Progenitor cell of endocrine pancreas (in vitro differentiated cells): ENCODE measurements at regions not wholly inside any gene's neighbourhood (a gene's known extent, or its start where the extent isn't known, plus 50 kb on each side); places are given as distances from the start of the nearest gene placed in this dataset.

Source experiments
- DNase-seq: peaks from one replicate; pipeline ENCODE4 v3.0.0; 2021; ENCODE audit warnings: low spot score; ENCODE audit not compliant: unreplicated experiment
- H3K27ac Mint-ChIP-seq: 2 replicates; pipeline ENCODE4 v1.8.0; 2021; ENCODE audit warnings: mild to moderate bottlenecking, moderate library complexity, mixed read lengths
- H3K27me3 Mint-ChIP-seq: 2 replicates; pipeline ENCODE4 v1.8.0; 2021; ENCODE audit warnings: mixed read lengths
- H3K36me3 Mint-ChIP-seq: 2 replicates; pipeline ENCODE4 v1.8.0; 2022; ENCODE audit warnings: mixed read lengths; ENCODE audit not compliant: insufficient read depth
- H3K4me1 Mint-ChIP-seq: 2 replicates; pipeline ENCODE4 v1.8.0; 2021; ENCODE audit warnings: low read depth, mixed read lengths
- H3K4me3 Mint-ChIP-seq: 2 replicates; pipeline ENCODE4 v1.8.0; 2021; ENCODE audit warnings: low read depth, mild to moderate bottlenecking, moderate library complexity, mixed read lengths
- H3K9me3 Mint-ChIP-seq: 2 replicates; pipeline ENCODE4 v1.8.0; 2021; ENCODE audit warnings: low read depth, mixed read lengths
- CTCF ChIP-seq: fragments of 200-600 bp; sonication (generic); IDR thresholded peaks from one replicate; pipeline ENCODE4 v1.5.0; 2021; ENCODE audit warnings: antibody characterized with exemption, mild to moderate bottlenecking; ENCODE audit not compliant: unreplicated experiment

- no peak for TF ChIP-seq CTCF
- DNase-seq, result no peak
- no peaks in the 10 kb centered on the region for H3K36me3 Mint-ChIP-seq
Measured at GRCh38 chr3:81161100-81161499, 600.3 kb downstream of the GBE1 start.

GRCh38 chr3:81154611-81155143 is 606.8 kb downstream of the GBE1 start:
- Mint-ChIP-seq H3K4me1 (no peaks in the 10 kb centered on the region), H3K27me3 (no peaks in the 10 kb centered on the region), H3K9me3 (peaks cover 5% of the 10 kb centered on the region), H3K27ac (no peak overlapping the region), H3K4me3 (no peak overlapping the region), H3K36me3 (no peaks in the 10 kb centered on the region)
- DNase-seq, result no peak
- peak; percentile 11 for TF ChIP-seq CTCF

More at GRCh38 chr3:81161100-81161499, 600.3 kb downstream of the GBE1 start:
- Mint-ChIP-seq H3K4me1 (no peaks in the 10 kb centered on the region), H3K4me3 (no peak overlapping the region), H3K9me3 (peaks cover 5% of the 10 kb centered on the region), H3K27ac (no peak overlapping the region), H3K27me3 (no peaks in the 10 kb centered on the region)

GRCh38 chr3:81152156-81152555 is 609.3 kb downstream of the GBE1 start:
- H3K27ac Mint-ChIP-seq, result no peak overlapping the region
- DNase-seq, result no peak
- peaks cover 5% of the 10 kb centered on the region for H3K9me3 Mint-ChIP-seq
- H3K36me3 Mint-ChIP-seq, result no peaks in the 10 kb centered on the region
- no peak for TF ChIP-seq CTCF
- H3K4me1 Mint-ChIP-seq, result no peaks in the 10 kb centered on the region
- no peaks in the 10 kb centered on the region for H3K27me3 Mint-ChIP-seq
- no peak overlapping the region for H3K4me3 Mint-ChIP-seq

DNA sequence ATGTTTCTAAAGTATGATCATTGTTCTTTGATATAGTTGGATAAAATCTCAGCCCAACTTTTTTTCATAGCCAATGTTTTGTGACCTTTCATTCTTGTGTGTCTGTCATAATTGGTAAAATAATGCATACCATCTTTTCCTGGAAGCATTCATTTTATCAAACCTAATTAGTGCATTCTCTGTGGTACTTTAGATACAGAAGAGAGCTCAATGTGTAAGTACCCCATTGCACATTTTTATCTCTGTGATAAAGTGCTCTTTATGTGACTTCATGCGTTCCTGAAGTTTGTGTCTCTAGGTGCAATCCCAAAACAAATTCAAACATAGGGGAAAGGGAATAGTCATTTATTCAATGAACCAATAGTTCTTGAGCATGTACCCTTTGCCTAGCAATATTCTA is 628.5 kb downstream of the GBE1 start:
- Mint-ChIP-seq H3K36me3 (no peaks in the 10 kb centered on the region), H3K4me3 (no peak overlapping the region), H3K27ac (no peak overlapping the region), H3K9me3 (no peaks in the 10 kb centered on the region), H3K27me3 (no peaks in the 10 kb centered on the region), H3K4me1 (no peaks in the 10 kb centered on the region)
- DNase-seq, result no peak
- no peak for TF ChIP-seq CTCF

GRCh38 chr3:81105789-81106488 is 655.5 kb downstream of the GBE1 start:
- H3K36me3 Mint-ChIP-seq, result no peaks in the 10 kb centered on the region
- H3K9me3 Mint-ChIP-seq, result peaks cover 5% of the 10 kb centered on the region
- DNase-seq, result no peak
- H3K27me3 Mint-ChIP-seq, result no peaks in the 10 kb centered on the region
- H3K4me3 Mint-ChIP-seq, result no peak overlapping the region
- TF ChIP-seq CTCF, result no peak
- H3K27ac Mint-ChIP-seq, result no peak overlapping the region
- H3K4me1 Mint-ChIP-seq, result peaks cover 4% of the 10 kb centered on the region
